AG04450 (cell line): ENCODE measurements at regions not wholly inside any gene's neighbourhood (a gene's known extent, or its start where the extent isn't known, plus 50 kb on each side); places are given as distances from the start of the nearest gene placed in this dataset.

Experiments used
- CTCF ChIA-PET: fragments of 300-600, 350-600 bp; formaldehyde crosslinking; extraction: SDS; loops from one replicate; lab custom pipeline; 2022; ENCODE audit warnings: antibody characterized with exemption, inconsistent platforms; lab: Charles Lee
- POLR2A ChIA-PET: fragments of 350-600 bp; formaldehyde crosslinking; extraction: SDS; loops from one replicate; lab custom pipeline; 2021; ENCODE audit warnings: antibody characterized with exemption, inconsistent platforms; lab: Yijun Ruan, JAX
- DNase-seq: peaks from one replicate; pipeline ENCODE4 v3.0.0-alpha.2; 2011; ENCODE audit warnings: low read depth, low spot score
- H3K27ac ChIP-seq: one replicate; pipeline ENCODE4 v1.5.1; 2012; ENCODE audit warnings: low read depth, low read length, control low read depth
- H3K27me3 ChIP-seq: one replicate; pipeline ENCODE4 v1.6.0; 2012; ENCODE audit warnings: low read length; ENCODE audit not compliant: control insufficient read depth, insufficient read depth
- H3K4me3 ChIP-seq: 2 replicates; pipeline ENCODE4 v1.5.1; 2011; ENCODE audit warnings: mild to moderate bottlenecking, low read depth, low read length, control low read depth
- H3K9me3 ChIP-seq: 2 replicates; pipeline ENCODE4 v1.5.1; 2012; ENCODE audit warnings: low read length; ENCODE audit not compliant: control insufficient read depth, insufficient read depth
- TF ChIP-seq, protein P1 (sequence below): IDR thresholded peaks from 2 replicates; pipeline ENCODE4 v1.5.1; 2011; ENCODE audit warnings: low read depth, low read length, control low read depth, inconsistent platforms

DNA sequence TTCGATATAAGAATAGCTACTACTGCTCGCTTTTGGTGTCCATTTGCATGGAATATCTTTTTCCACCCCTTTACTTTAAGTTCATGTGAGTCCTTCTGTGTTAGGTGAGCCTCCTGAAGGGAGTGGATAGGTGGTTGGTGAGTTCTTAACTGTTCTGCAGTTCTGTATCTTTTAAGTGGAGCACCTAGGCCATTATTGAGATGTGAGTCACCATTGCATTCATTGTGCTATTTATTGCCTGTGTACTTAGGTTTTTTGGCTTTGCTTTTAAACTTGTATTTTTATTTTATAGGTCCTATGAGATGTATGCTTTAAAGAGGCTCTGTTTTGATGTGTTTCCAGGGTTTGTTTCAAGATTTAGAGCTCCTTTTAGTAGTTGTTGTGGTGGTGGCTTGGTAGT lies 1430.8 kb downstream of the REEP3 start:
- no peak for DNase-seq
- peaks cover 13% of the 10 kb centered on the region for H3K9me3 ChIP-seq
- no peak overlapping the region for H3K4me3 ChIP-seq
- no peaks in the 10 kb centered on the region for H3K27me3 ChIP-seq
- H3K27ac ChIP-seq = no peak overlapping the region
- POLR2A ChIA-PET = no interaction called here
- TF ChIP-seq, protein P1, sequence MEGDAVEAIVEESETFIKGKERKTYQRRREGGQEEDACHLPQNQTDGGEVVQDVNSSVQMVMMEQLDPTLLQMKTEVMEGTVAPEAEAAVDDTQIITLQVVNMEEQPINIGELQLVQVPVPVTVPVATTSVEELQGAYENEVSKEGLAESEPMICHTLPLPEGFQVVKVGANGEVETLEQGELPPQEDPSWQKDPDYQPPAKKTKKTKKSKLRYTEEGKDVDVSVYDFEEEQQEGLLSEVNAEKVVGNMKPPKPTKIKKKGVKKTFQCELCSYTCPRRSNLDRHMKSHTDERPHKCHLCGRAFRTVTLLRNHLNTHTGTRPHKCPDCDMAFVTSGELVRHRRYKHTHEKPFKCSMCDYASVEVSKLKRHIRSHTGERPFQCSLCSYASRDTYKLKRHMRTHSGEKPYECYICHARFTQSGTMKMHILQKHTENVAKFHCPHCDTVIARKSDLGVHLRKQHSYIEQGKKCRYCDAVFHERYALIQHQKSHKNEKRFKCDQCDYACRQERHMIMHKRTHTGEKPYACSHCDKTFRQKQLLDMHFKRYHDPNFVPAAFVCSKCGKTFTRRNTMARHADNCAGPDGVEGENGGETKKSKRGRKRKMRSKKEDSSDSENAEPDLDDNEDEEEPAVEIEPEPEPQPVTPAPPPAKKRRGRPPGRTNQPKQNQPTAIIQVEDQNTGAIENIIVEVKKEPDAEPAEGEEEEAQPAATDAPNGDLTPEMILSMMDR = no peak
- CTCF ChIA-PET = no interaction called here

- DNase-seq = no peak
- Histone ChIP-seq H3K27me3 (no peaks in the 10 kb centered on the region), H3K9me3 (peaks cover 13% of the 10 kb centered on the region), H3K4me3 (no peak overlapping the region), H3K27ac (no peak overlapping the region)
- TF ChIP-seq, protein P1 = no peak
- POLR2A ChIA-PET = no interaction called here
- CTCF ChIA-PET = no interaction called here
These were observed 1435.2 kb downstream of the REEP3 start for GRCh38 chr10:64956441-64956840.

DNA sequence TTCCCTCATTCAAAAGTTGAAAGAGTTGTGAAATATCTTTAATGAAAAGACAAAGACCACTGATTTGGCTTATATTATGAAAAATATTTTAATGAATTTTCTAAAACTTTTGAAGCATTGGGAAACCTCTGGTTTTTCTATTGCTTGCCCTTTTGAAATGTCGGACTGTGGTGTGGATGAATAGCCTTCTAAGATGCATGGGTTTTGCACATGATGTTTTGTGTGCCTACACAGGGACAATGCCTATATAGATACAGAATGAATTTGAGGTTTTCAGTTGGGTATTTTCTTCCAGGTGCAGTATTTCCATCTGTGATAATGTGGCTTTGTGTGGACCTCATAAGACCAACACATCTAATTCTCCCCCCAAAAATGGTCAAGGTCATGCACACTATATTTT lies 1437.9 kb downstream of the REEP3 start:
- ChIA-PET POLR2A (no interaction called here), CTCF (no interaction called here)
- no peak for DNase-seq
- Histone ChIP-seq H3K27ac (no peak overlapping the region), H3K4me3 (no peak overlapping the region), H3K27me3 (no peaks in the 10 kb centered on the region), H3K9me3 (peaks cover 5% of the 10 kb centered on the region)
- TF ChIP-seq, protein P1 = no peak

GRCh38 chr10:64959883-64960282 lies 1438.7 kb downstream of the REEP3 start:
- no peak for DNase-seq
- TF ChIP-seq, protein P1 = no peak
- no peaks in the 10 kb centered on the region for H3K27me3 ChIP-seq
- ChIA-PET CTCF (no interaction called here), POLR2A (no interaction called here)
- H3K27ac ChIP-seq = no peak overlapping the region
- no peak overlapping the region for H3K4me3 ChIP-seq
- H3K9me3 ChIP-seq = no peaks in the 10 kb centered on the region; the same call in 1 of the 2 replicates

GRCh38 chr10:64973391-64973790 lies 1452.2 kb downstream of the REEP3 start:
- Histone ChIP-seq H3K27ac (no peak overlapping the region), H3K9me3 (no peaks in the 10 kb centered on the region), H3K27me3 (no peaks in the 10 kb centered on the region), H3K4me3 (no peak overlapping the region)
- CTCF ChIA-PET = no interaction called here
- POLR2A ChIA-PET = no interaction called here
- TF ChIP-seq, protein P1 = no peak
- DNase-seq = no peak
